ENCODE measurements at regions not wholly inside any gene's neighbourhood (a gene's known extent, or its start where the extent isn't known, plus 50 kb on each side); places are given as distances from the start of the nearest gene placed in this dataset.

GRCh38 chr22:47789171-47789570 lies 1026.7 kb downstream of the TBC1D22A start:
- DNase-seq: no peak

- no peak for DNase-seq
Observed at GRCh38 chr22:47788461-47788860, 1026.0 kb downstream of the TBC1D22A start.

- no peak for DNase-seq
Observed at GRCh38 chr22:47787501-47788227, 1025.2 kb downstream of the TBC1D22A start.

GRCh38 chr22:47786650-47787290 lies 1024.3 kb downstream of the TBC1D22A start:
- DNase-seq: no peak

- DNase-seq: no peak
Observed at GRCh38 chr22:47784991-47785390, 1022.5 kb downstream of the TBC1D22A start.

- no peak for DNase-seq
Observed at GRCh38 chr22:47784367-47784983, 1022.0 kb downstream of the TBC1D22A start.

GRCh38 chr22:47783433-47784366 lies 1021.2 kb downstream of the TBC1D22A start:
- no peak for DNase-seq

- DNase-seq: no peak
Observed at GRCh38 chr22:47782328-47783075, 1020.1 kb downstream of the TBC1D22A start.

GRCh38 chr22:47781427-47782111 lies 1019.1 kb downstream of the TBC1D22A start:
- no peak for DNase-seq

- no peak for DNase-seq
Observed at GRCh38 chr22:47781024-47781423, 1018.6 kb downstream of the TBC1D22A start.

GRCh38 chr22:47780281-47780875 lies 1017.9 kb downstream of the TBC1D22A start:
- no peak for DNase-seq

GRCh38 chr22:47779474-47779873 lies 1017.0 kb downstream of the TBC1D22A start:
- no peak for DNase-seq

- DNase-seq: no peak
Observed at GRCh38 chr22:47778160-47778658, 1015.8 kb downstream of the TBC1D22A start.

- no peak for DNase-seq
Observed at GRCh38 chr22:47777426-47777825, 1015.0 kb downstream of the TBC1D22A start.

- no peak for DNase-seq
Observed at GRCh38 chr22:47776329-47776728, 1013.9 kb downstream of the TBC1D22A start.

GRCh38 chr22:47775686-47776085 lies 1013.2 kb downstream of the TBC1D22A start:
- no peak for DNase-seq

GRCh38 chr22:47775191-47775590 lies 1012.7 kb downstream of the TBC1D22A start:
- no peak for DNase-seq

GRCh38 chr22:47773635-47774034 lies 1011.2 kb downstream of the TBC1D22A start:
- no peak for DNase-seq

- DNase-seq: no peak
Observed at GRCh38 chr22:47772864-47773263, 1010.4 kb downstream of the TBC1D22A start.

- no peak for DNase-seq
Observed at GRCh38 chr22:47769652-47770051, 1007.2 kb downstream of the TBC1D22A start.

- no peak for DNase-seq
Observed at GRCh38 chr22:47768027-47768426, 1005.6 kb downstream of the TBC1D22A start.
